GM12878 (cell line): ENCODE measurements at regions not wholly inside any gene's neighbourhood (a gene's known extent, or its start where the extent isn't known, plus 50 kb on each side); places are given as distances from the start of the nearest gene placed in this dataset.

Source experiments
- CTCF ChIP-seq, 3 experiments: IDR thresholded peaks in 2 of 3; conservative IDR thresholded peaks in 1 of 3; 2 replicates each; pipeline ENCODE4 v1.5.1; 2011; ENCODE audit warnings: low read depth in 3 of 3, low read length in 3 of 3, mild to moderate bottlenecking in 3 of 3, control low read depth in 2 of 3, moderate library complexity in 2 of 3, inconsistent platforms in 1 of 3, mixed read lengths in 1 of 3; ENCODE audit not compliant: control insufficient read depth in 2 of 3, insufficient read depth in 1 of 3; ENCODE audit errors: extremely low read depth in 1 of 3
- CUX1 ChIP-seq: IDR thresholded peaks from 2 replicates; pipeline ENCODE4 v1.6.1; 2012; ENCODE audit warnings: improper control_type of control experiment, low read depth, low read length; ENCODE audit not compliant: insufficient replicate concordance
- MTA2 ChIP-seq: fragments of 450-650 bp; IDR thresholded peaks from 2 replicates; pipeline ENCODE4 v1.6.1; 2016; ENCODE audit warnings: low read depth, mild to moderate bottlenecking, moderate library complexity
- POLR2AphosphoS5 ChIP-seq: IDR thresholded peaks from 2 replicates; pipeline ENCODE4 v1.6.1; 2011; ENCODE audit warnings: mild to moderate bottlenecking, low read length, inconsistent platforms
- USF2 ChIP-seq: IDR thresholded peaks from 2 replicates; pipeline ENCODE4 v1.6.1; 2011; ENCODE audit warnings: low read depth, low read length, improper control_type of control experiment, borderline replicate concordance
- ZNF274 ChIP-seq: IDR thresholded peaks from one replicate; pipeline ENCODE4 v1.8.0; 2011; ENCODE audit not compliant: insufficient read length, insufficient read depth

- TF ChIP-seq POLR2AphosphoS5 (no peak), USF2 (no peak), MTA2 (no peak), CTCF (IDR thresholded peaks at IDR 0.05 in 2 of 3, conservative IDR thresholded peaks at IDR 0.05 in 1 of 3; ENCODE audit: control insufficient read depth in 2 of 3, extremely low read depth in 1 of 3, insufficient read depth in 1 of 3, low read depth in 3 of 3, low read length in 3 of 3) (no peak), CUX1 (no peak), ZNF274 (no peak)
Measured at GRCh38 chr3:182568261-182568660, 225.0 kb upstream of the ATP11B start.
